OCI-LY3 (cell line): ENCODE measurements at regions not wholly inside any gene's neighbourhood (a gene's known extent, or its start where the extent isn't known, plus 50 kb on each side); places are given as distances from the start of the nearest gene placed in this dataset.

Experiments
- H2AFZ ChIP-seq: fragments of 200-600, 300-600 bp; shearing (Covaris generic); 2 replicates; pipeline ENCODE4 v1.6.0; 2014; ENCODE audit warnings: antibody characterized with exemption, low read depth, low read length
- H3K27ac ChIP-seq: fragments of 200-600, 300-600 bp; sonication (generic); 2 replicates; pipeline ENCODE4 v1.5.1; 2014; ENCODE audit warnings: mild to moderate bottlenecking, low read length, moderate library complexity, mixed read lengths
- H3K27me3 ChIP-seq: fragments of 200-600, 300-600 bp; sonication (generic); 2 replicates; pipeline ENCODE4 v1.6.1; 2014; ENCODE audit warnings: low read depth, low read length, mixed read lengths
- H3K36me3 ChIP-seq: fragments of 200-600, 300-600 bp; sonication (generic); replicated peaks from 2 replicates; pipeline ENCODE3; 2014; ENCODE audit warnings: low read depth, low read length, mixed read lengths
- H3K4me1 ChIP-seq: fragments of 300-600, 200-600 bp; sonication (generic); 2 replicates; pipeline ENCODE4 v1.6.1; 2014; ENCODE audit warnings: low read length, mixed read lengths
- H3K4me2 ChIP-seq: fragments of 200-600, 300-600 bp; sonication (generic); 2 replicates; pipeline ENCODE4 v1.6.1; 2014; ENCODE audit warnings: low read length, mixed read lengths
- H3K4me3 ChIP-seq: fragments of 300-600, 200-600 bp; sonication (generic); 2 replicates; pipeline ENCODE4 v1.5.1; 2014; ENCODE audit warnings: antibody characterized with exemption, mild to moderate bottlenecking, low read length, moderate library complexity
- H3K79me2 ChIP-seq: fragments of 300-600, 200-600 bp; shearing (Covaris generic); 2 replicates; pipeline ENCODE4 v1.6.1; 2014; ENCODE audit warnings: mild to moderate bottlenecking, low read length, mixed read lengths
- H3K9ac ChIP-seq: fragments of 300-600, 200-600 bp; shearing (Covaris generic); 2 replicates; pipeline ENCODE4 v1.6.0; 2014; ENCODE audit warnings: mild to moderate bottlenecking, low read length, moderate library complexity
- H3K9me3 ChIP-seq: fragments of 200-600, 300-600 bp; shearing (Covaris generic); 2 replicates; pipeline ENCODE4 v1.6.1; 2014; ENCODE audit warnings: low read length, mixed read lengths; ENCODE audit not compliant: insufficient read depth
- H4K20me1 ChIP-seq: fragments of 200-600, 300-600 bp; sonication (generic); 2 replicates; pipeline ENCODE4 v1.6.1; 2016; ENCODE audit warnings: low read length, mixed read lengths; ENCODE audit not compliant: insufficient read depth
- EZH2phosphoT487 ChIP-seq: fragments of 200-600 bp; shearing (Covaris generic); IDR thresholded peaks from 2 replicates; pipeline ENCODE4 v1.6.1; 2018; ENCODE audit warnings: antibody characterized with exemption, mixed run types, low read depth
- TF ChIP-seq, protein P1 (sequence below): fragments of 200-600, 300-600 bp; sonication (generic); IDR thresholded peaks from 2 replicates; pipeline ENCODE4 v1.5.1; 2014; ENCODE audit warnings: antibody characterized with exemption, low read length, low read depth

DNA sequence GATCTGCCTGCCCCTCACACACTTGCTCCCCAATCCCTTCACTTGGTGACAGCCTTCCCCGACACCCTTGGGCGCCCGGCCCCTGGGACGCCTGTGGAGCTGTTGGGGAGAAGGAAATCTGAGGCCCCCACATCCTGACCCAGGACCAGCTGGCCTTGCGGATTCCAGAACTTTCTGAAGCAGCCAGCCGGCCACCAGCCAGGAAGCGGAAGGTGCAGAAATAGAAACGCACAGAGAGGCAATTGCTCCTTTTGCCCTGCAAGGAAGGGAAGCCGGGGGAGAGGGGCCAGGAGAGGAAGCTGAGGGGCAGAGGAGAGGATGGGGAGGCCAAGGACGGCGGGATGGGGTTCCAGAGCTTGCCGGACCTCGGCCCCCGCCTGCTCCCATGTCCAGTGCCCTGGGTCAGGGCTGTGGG, 66.7 kb upstream of the LINC01488 start:
- Histone ChIP-seq H3K4me1 (peaks cover 14% of the 10 kb centered on the region), H3K79me2 (no peaks in the 10 kb centered on the region), H3K4me3 (no peak overlapping the region), H2AFZ (no peak overlapping the region), H3K4me2 (no peak overlapping the region), H3K27ac (no peak overlapping the region), H4K20me1 (no peaks in the 10 kb centered on the region), H3K36me3 (no peaks in the 10 kb centered on the region), H3K27me3 (no peaks in the 10 kb centered on the region; the same call in 1 of the 2 replicates), H3K9me3 (no peaks in the 10 kb centered on the region), H3K9ac (no peak overlapping the region)
- TF ChIP-seq EZH2phosphoT487: no peak
- TF ChIP-seq, protein P1, sequence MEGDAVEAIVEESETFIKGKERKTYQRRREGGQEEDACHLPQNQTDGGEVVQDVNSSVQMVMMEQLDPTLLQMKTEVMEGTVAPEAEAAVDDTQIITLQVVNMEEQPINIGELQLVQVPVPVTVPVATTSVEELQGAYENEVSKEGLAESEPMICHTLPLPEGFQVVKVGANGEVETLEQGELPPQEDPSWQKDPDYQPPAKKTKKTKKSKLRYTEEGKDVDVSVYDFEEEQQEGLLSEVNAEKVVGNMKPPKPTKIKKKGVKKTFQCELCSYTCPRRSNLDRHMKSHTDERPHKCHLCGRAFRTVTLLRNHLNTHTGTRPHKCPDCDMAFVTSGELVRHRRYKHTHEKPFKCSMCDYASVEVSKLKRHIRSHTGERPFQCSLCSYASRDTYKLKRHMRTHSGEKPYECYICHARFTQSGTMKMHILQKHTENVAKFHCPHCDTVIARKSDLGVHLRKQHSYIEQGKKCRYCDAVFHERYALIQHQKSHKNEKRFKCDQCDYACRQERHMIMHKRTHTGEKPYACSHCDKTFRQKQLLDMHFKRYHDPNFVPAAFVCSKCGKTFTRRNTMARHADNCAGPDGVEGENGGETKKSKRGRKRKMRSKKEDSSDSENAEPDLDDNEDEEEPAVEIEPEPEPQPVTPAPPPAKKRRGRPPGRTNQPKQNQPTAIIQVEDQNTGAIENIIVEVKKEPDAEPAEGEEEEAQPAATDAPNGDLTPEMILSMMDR: no peak

- H3K27me3 ChIP-seq: no peaks in the 10 kb centered on the region
- no peaks in the 10 kb centered on the region for H3K9me3 ChIP-seq
- no peak for TF ChIP-seq EZH2phosphoT487
- TF ChIP-seq, protein P1: no peak
- no peak overlapping the region for H3K27ac ChIP-seq
- no peak overlapping the region for H3K4me2 ChIP-seq
- no peak overlapping the region for H2AFZ ChIP-seq
- peaks cover 14% of the 10 kb centered on the region for H3K4me1 ChIP-seq
- no peaks in the 10 kb centered on the region for H4K20me1 ChIP-seq
- H3K36me3 ChIP-seq: no peaks in the 10 kb centered on the region
- no peak overlapping the region for H3K9ac ChIP-seq
- H3K4me3 ChIP-seq: no peak overlapping the region
- H3K79me2 ChIP-seq: no peaks in the 10 kb centered on the region
Observed at GRCh38 chr11:69415411-69416142, 65.9 kb upstream of the LINC01488 start.

DNA sequence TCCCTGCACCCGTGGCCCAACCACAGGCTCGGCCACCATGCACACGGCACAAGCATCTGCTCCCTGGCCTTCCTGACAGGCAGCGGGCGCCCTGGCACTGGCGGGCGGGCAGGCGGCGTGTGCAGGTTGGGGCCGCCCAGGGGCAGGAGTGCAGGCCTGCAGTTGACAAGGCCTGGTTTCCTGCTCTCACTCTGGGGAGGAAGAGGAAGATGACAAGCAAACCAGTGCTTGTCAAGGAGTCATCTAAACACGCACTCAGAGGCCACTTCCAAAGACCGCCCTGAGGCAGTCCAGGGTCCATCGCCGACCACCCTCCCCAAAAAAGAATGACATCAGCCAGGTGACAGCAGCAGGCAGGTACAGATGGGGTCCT, 65.3 kb upstream of the LINC01488 start:
- Histone ChIP-seq H3K4me2 (no peak overlapping the region), H2AFZ (no peak overlapping the region), H3K27ac (no peak overlapping the region)

More for the DNA sequence above, 65.3 kb upstream of the LINC01488 start:
- H3K4me3 ChIP-seq: no peak overlapping the region
- no peaks in the 10 kb centered on the region for H3K36me3 ChIP-seq
- no peaks in the 10 kb centered on the region for H4K20me1 ChIP-seq
- H3K9ac ChIP-seq: no peak overlapping the region
- no peaks in the 10 kb centered on the region for H3K79me2 ChIP-seq
- no peaks in the 10 kb centered on the region for H3K27me3 ChIP-seq
- no peaks in the 10 kb centered on the region for H3K9me3 ChIP-seq
- peaks cover 11% of the 10 kb centered on the region for H3K4me1 ChIP-seq
- TF ChIP-seq, protein P1: no peak
- TF ChIP-seq EZH2phosphoT487: no peak
